ENCODE measurements at regions not wholly inside any gene's neighbourhood (a gene's known extent, or its start where the extent isn't known, plus 50 kb on each side); places are given as distances from the start of the nearest gene placed in this dataset.
"Not testable (repeated sequence)": the region's sequence is repeated elsewhere in the genome, so short reads cannot be mapped to it uniquely, and the experiment has no call there.

GRCh38 chr3:164040991-164041390 lies 1037.3 kb downstream of the SI start:
- no peaks in the 10 kb centered on the region for H4K20me1 ChIP-seq

GRCh38 chr3:164030194-164030593 lies 1048.1 kb downstream of the SI start:
- no peak for TF ChIP-seq Cebpa-rat (IDR thresholded peaks at IDR 0.05)
- Histone ChIP-seq H3K4me1 (no peaks in the 10 kb centered on the region), H3K4me3 (no peak overlapping the region), H3K9me3 (replicated peaks in 1 of 11) (no peaks in the 10 kb centered on the region), H4K20me1 (no peaks in the 10 kb centered on the region), H3K9ac (no peak overlapping the region), H3K27me3 (no peaks in the 10 kb centered on the region), H3K36me3 (no peaks in the 10 kb centered on the region), H3K4me2 (no peak overlapping the region), H3K27ac (no peak overlapping the region)

More at GRCh38 chr3:164040991-164041390, 1037.3 kb downstream of the SI start:
- no peaks in the 10 kb centered on the region for H3K9me3 ChIP-seq (replicated peaks in 1 of 11)
- H3K36me3 ChIP-seq: no peaks in the 10 kb centered on the region
- H3K4me2 ChIP-seq: no peak overlapping the region
- no peaks in the 10 kb centered on the region for H3K4me1 ChIP-seq
- TF ChIP-seq Cebpa-rat (IDR thresholded peaks at IDR 0.05): no peak
- H3K27me3 ChIP-seq: no peaks in the 10 kb centered on the region
- H3K27ac ChIP-seq: no peak overlapping the region
- H3K9ac ChIP-seq: no peak overlapping the region
- no peak overlapping the region for H3K4me3 ChIP-seq

GRCh38 chr3:164024786-164025185 lies 1053.5 kb downstream of the SI start:
- Histone ChIP-seq H3K9me3 (replicated peaks in 1 of 11) (no peaks in the 10 kb centered on the region), H3K4me2 (no peak overlapping the region), H3K4me3 (no peak overlapping the region), H3K27me3 (no peaks in the 10 kb centered on the region), H3K27ac (no peak overlapping the region), H4K20me1 (no peaks in the 10 kb centered on the region), H3K9ac (no peak overlapping the region), H3K4me1 (peaks cover 0 to 3% (median 0%) of the 10 kb centered on the region in 10 experiments; a peak in 1 of 20 replicates), H3K36me3 (no peaks in the 10 kb centered on the region)
- no peak for TF ChIP-seq Cebpa-rat (IDR thresholded peaks at IDR 0.05)

GRCh38 chr3:164023480-164023879 lies 1054.8 kb downstream of the SI start:
- Histone ChIP-seq H3K27me3 (no peaks in the 10 kb centered on the region), H3K9ac (no peak overlapping the region), H3K27ac (no peak overlapping the region), H3K9me3 (replicated peaks in 1 of 11) (no peaks in the 10 kb centered on the region), H4K20me1 (no peaks in the 10 kb centered on the region), H3K4me1 (peaks cover 0 to 3% (median 0%) of the 10 kb centered on the region in 10 experiments; a peak in 1 of 20 replicates), H3K4me2 (no peak overlapping the region), H3K4me3 (no peak overlapping the region), H3K36me3 (no peaks in the 10 kb centered on the region)
- no peak for TF ChIP-seq Cebpa-rat (IDR thresholded peaks at IDR 0.05)

- H3K4me2 ChIP-seq: no peak overlapping the region
- TF ChIP-seq Cebpa-rat (IDR thresholded peaks at IDR 0.05): no peak
- no peak overlapping the region for H3K27ac ChIP-seq
- no peaks in the 10 kb centered on the region for H4K20me1 ChIP-seq
- no peak overlapping the region for H3K4me3 ChIP-seq
- H3K9me3 ChIP-seq (replicated peaks in 1 of 11): no peaks in the 10 kb centered on the region
- no peaks in the 10 kb centered on the region for H3K27me3 ChIP-seq
- H3K4me1 ChIP-seq: peaks cover 0 to 3% (median 0%) of the 10 kb centered on the region in 10 experiments; a peak in 1 of 20 replicates
- no peak overlapping the region for H3K9ac ChIP-seq
- no peaks in the 10 kb centered on the region for H3K36me3 ChIP-seq
These were observed 1059.8 kb downstream of the SI start for GRCh38 chr3:164018500-164018899.

- Histone ChIP-seq H3K27ac (no peak overlapping the region), H3K4me1 (no peaks in the 10 kb centered on the region), H3K4me3 (no peak overlapping the region), H3K4me2 (no peak overlapping the region), H3K36me3 (no peaks in the 10 kb centered on the region), H4K20me1 (no peaks in the 10 kb centered on the region), H3K27me3 (no peaks in the 10 kb centered on the region), H3K9me3 (replicated peaks in 1 of 11) (peaks cover 4 to 14% (median 11%) of the 10 kb centered on the region in 11 experiments; a peak in 18 of 22 replicates), H3K9ac (no peak overlapping the region)
- no peak for TF ChIP-seq Cebpa-rat (IDR thresholded peaks at IDR 0.05)
These were observed 1070.5 kb downstream of the SI start for GRCh38 chr3:164007765-164008164.

- no peak overlapping the region for H3K4me2 ChIP-seq
- no peak for TF ChIP-seq Cebpa-rat (IDR thresholded peaks at IDR 0.05)
These were observed 1074.1 kb downstream of the SI start for GRCh38 chr3:164004205-164004604.

GRCh38 chr3:164003016-164003415 lies 1075.3 kb downstream of the SI start:
- not testable (repeated sequence) for H3K27ac ChIP-seq, H3K4me2 ChIP-seq, H4K20me1 ChIP-seq, H3K4me3 ChIP-seq, H3K9ac ChIP-seq, H3K27me3 ChIP-seq, H3K36me3 ChIP-seq, H3K4me1 ChIP-seq
- H3K9me3 ChIP-seq (replicated peaks in 1 of 11): peaks cover 4 to 20% (median 12%) of the 10 kb centered on the region in 11 experiments; a peak in 18 of 22 replicates

More at GRCh38 chr3:164004205-164004604, 1074.1 kb downstream of the SI start:
- Histone ChIP-seq H3K4me3 (no peak overlapping the region), H3K4me1 (no peaks in the 10 kb centered on the region), H3K27ac (no peak overlapping the region), H4K20me1 (no peaks in the 10 kb centered on the region), H3K27me3 (no peaks in the 10 kb centered on the region), H3K9me3 (replicated peaks in 1 of 11) (peaks cover 4 to 20% (median 12%) of the 10 kb centered on the region in 11 experiments; a peak in 18 of 22 replicates), H3K9ac (no peak overlapping the region), H3K36me3 (no peaks in the 10 kb centered on the region)

- H3K27ac ChIP-seq: no peak overlapping the region
- no peaks in the 10 kb centered on the region for H3K4me1 ChIP-seq
- no peak overlapping the region for H3K4me2 ChIP-seq
- no peak overlapping the region for H3K9ac ChIP-seq
- no peaks in the 10 kb centered on the region for H4K20me1 ChIP-seq
- H3K27me3 ChIP-seq: no peaks in the 10 kb centered on the region
- H3K4me3 ChIP-seq: no peak overlapping the region
- H3K36me3 ChIP-seq: no peaks in the 10 kb centered on the region
- no peak for TF ChIP-seq Cebpa-rat (IDR thresholded peaks at IDR 0.05)
- no peaks in the 10 kb centered on the region for H3K9me3 ChIP-seq (replicated peaks in 1 of 11)
These were observed 1094.4 kb downstream of the SI start for GRCh38 chr3:163983940-163984339.

GRCh38 chr3:163971861-163972260 lies 1106.4 kb downstream of the SI start:
- Histone ChIP-seq H3K4me1 (no peaks in the 10 kb centered on the region), H4K20me1 (no peaks in the 10 kb centered on the region), H3K27me3 (no peaks in the 10 kb centered on the region), H3K27ac (no peak overlapping the region), H3K9ac (no peak overlapping the region), H3K4me2 (no peak overlapping the region), H3K36me3 (no peaks in the 10 kb centered on the region), H3K9me3 (replicated peaks in 1 of 11) (no peaks in the 10 kb centered on the region), H3K4me3 (no peak overlapping the region)
- no peak for TF ChIP-seq Cebpa-rat (IDR thresholded peaks at IDR 0.05)

Measured in BLaER1 treated with 17β-estradiol and CSF1 and Interleukin-3, amounts not matched to agents 10 nM and 100 nM (cell line).